HCT116 (cell line): ENCODE measurements at regions not wholly inside any gene's neighbourhood (a gene's known extent, or its start where the extent isn't known, plus 50 kb on each side); places are given as distances from the start of the nearest gene placed in this dataset.

Experiments used
- ATAC-seq: fragments of 200-7000 bp; cut with Tn5 transposase; 2 replicates; pipeline ENCODE4 v1.9.1; 2020; ENCODE audit warnings: mild to moderate bottlenecking, moderate library complexity
- BruUV-seq: library from RNA; stranded (reverse); fragments of 400-500 nt; replicated peaks from 2 replicates; lab custom pipeline; 2021; lab: Mats Ljungman, UMichigan
- CTCF ChIA-PET: fragments of 300-600 bp; sonication (Branson Sonifier 250); formaldehyde crosslinking; loops from one replicate; lab custom pipeline; 2021; ENCODE audit warnings: antibody characterized with exemption; lab: Charles Lee
- POLR2A ChIA-PET: fragments of 300-600, 350-600 bp; sonication (Branson Sonifier 250); formaldehyde crosslinking; loops from one replicate; lab custom pipeline; 2021; ENCODE audit warnings: antibody characterized with exemption; lab: Charles Lee
- RAD21 ChIA-PET, 2 experiments: fragments of 300-600 bp; sonication (Branson Sonifier 250); formaldehyde crosslinking; loops; one replicate each; lab custom pipeline; 2023; ENCODE audit warnings: low total read pairs in 2 of 2; ENCODE audit not compliant: uncharacterized antibody in 2 of 2, unreplicated experiment in 2 of 2, low non-redundant PET in 1 of 2; lab: Charles Lee
- DNase-seq: peaks from one replicate; pipeline ENCODE4 v3.0.0-alpha.2; 2010; ENCODE audit warnings: low read depth, low spot score
- H2AFZ ChIP-seq: fragments of 200-600 bp; shearing (Covaris generic), sonication (generic); 2 replicates; pipeline ENCODE4 v1.6.1; 2017; ENCODE audit warnings: low read depth, mixed run types, mixed read lengths, antibody characterized with exemption, low read length; ENCODE audit not compliant: poor library complexity, severe bottlenecking
- H3K27ac ChIP-seq: 2 replicates; pipeline ENCODE4 v1.5.1; 2012; ENCODE audit warnings: low read depth, low read length
- H3K27me3 ChIP-seq: fragments of 200-600 bp; sonication (generic); 2 replicates; pipeline ENCODE4 v1.6.1; 2016; ENCODE audit warnings: mixed run types, low read length, mixed read lengths; ENCODE audit not compliant: insufficient read depth
- H3K36me3 ChIP-seq, 2 experiments: fragments of 200-500 bp in 1 of 2; fragments of 200-600 bp in 1 of 2; sonication (Bioruptor generic) in 1 of 2; sonication (generic) in 1 of 2; 2 replicates each; pipeline versions ENCODE4 v1.5.1 to v1.6.1; 2014 to 2016; ENCODE audit warnings: low read length in 2 of 2, inconsistent platforms in 1 of 2, mixed read lengths in 1 of 2, mixed run types in 1 of 2; ENCODE audit not compliant: insufficient read depth in 2 of 2, control insufficient read depth in 1 of 2
- H3K4me1 ChIP-seq, 2 experiments: fragments of 200-600 bp in 1 of 2; sonication (generic) in 1 of 2; 2 replicates each; pipeline versions ENCODE4 v1.5.1 to v1.6.1; 2012 to 2017; ENCODE audit warnings: low read length in 2 of 2, inconsistent platforms in 1 of 2, mild to moderate bottlenecking in 1 of 2, mixed read lengths in 1 of 2, mixed run types in 1 of 2, moderate library complexity in 1 of 2; ENCODE audit not compliant: insufficient read depth in 2 of 2, control insufficient read depth in 1 of 2
- H3K4me2 ChIP-seq: fragments of 200-600 bp; sonication (generic); 2 replicates; pipeline ENCODE4 v1.6.1; 2017; ENCODE audit warnings: mixed run types, low read length, mixed read lengths
- H3K4me3 ChIP-seq, 2 experiments: fragments of 200-600 bp in 1 of 2; sonication (generic) in 1 of 2; replicated peaks in 1 of 2; 2 replicates each; pipeline ENCODE4 v1.5.1; 2011 to 2016; ENCODE audit warnings: low read length in 2 of 2, control low read depth in 1 of 2, low read depth in 1 of 2, mild to moderate bottlenecking in 1 of 2, mixed read lengths in 1 of 2, mixed run types in 1 of 2
- H3K79me2 ChIP-seq: fragments of 200-600 bp; sonication (generic); 2 replicates; pipeline ENCODE4 v1.6.1; 2017; ENCODE audit warnings: mild to moderate bottlenecking, mixed run types, low read length, moderate library complexity, mixed read lengths; ENCODE audit not compliant: insufficient read depth
- H3K9ac ChIP-seq: fragments of 200-600 bp; sonication (generic); 2 replicates; pipeline ENCODE4 v1.6.1; 2016; ENCODE audit warnings: low read length, mixed read lengths
- H3K9me2 ChIP-seq: fragments of 200-600 bp; sonication (generic), shearing (Covaris generic); 2 replicates; pipeline ENCODE4 v1.6.1; 2017; ENCODE audit warnings: mixed run types, mild to moderate bottlenecking, moderate library complexity; ENCODE audit not compliant: insufficient read depth
- H3K9me3 ChIP-seq, 2 experiments: fragments of 200-500 bp in 1 of 2; fragments of 200-600 bp in 1 of 2; sonication (Bioruptor generic) in 1 of 2; sonication (generic) in 1 of 2; 2 replicates each; pipeline ENCODE4 v1.6.1; 2014 to 2017; ENCODE audit warnings: low read length in 2 of 2, mixed read lengths in 2 of 2, inconsistent platforms in 1 of 2, low read depth in 1 of 2, mild to moderate bottlenecking in 1 of 2, mixed run types in 1 of 2, moderate library complexity in 1 of 2; ENCODE audit not compliant: control insufficient read depth in 1 of 2, insufficient read depth in 1 of 2
- H4K20me1 ChIP-seq: fragments of 200-600 bp; sonication (generic), shearing (Covaris generic); 2 replicates; pipeline ENCODE4 v1.6.1; 2017; ENCODE audit warnings: mixed run types, mild to moderate bottlenecking, moderate library complexity; ENCODE audit not compliant: insufficient read depth
- ATF3 ChIP-seq: IDR thresholded peaks from 2 replicates; pipeline ENCODE4 v1.6.1; 2012
- EGR1 ChIP-seq: IDR thresholded peaks from 2 replicates; pipeline ENCODE4 v1.6.1; 2012; ENCODE audit warnings: low read depth
- EZH2 ChIP-seq: fragments of 200-600 bp; sonication (generic); IDR thresholded peaks from 2 replicates; pipeline ENCODE4 v1.6.1; 2017; ENCODE audit warnings: antibody characterized with exemption, mixed run types
- RAD21 ChIP-seq: IDR thresholded peaks from 2 replicates; pipeline ENCODE4 v1.6.1; 2012; ENCODE audit warnings: low read depth, mild to moderate bottlenecking
- SIN3A ChIP-seq: IDR thresholded peaks from 2 replicates; pipeline ENCODE4 v1.6.1; 2012; ENCODE audit warnings: low read depth
- SP1 ChIP-seq: IDR thresholded peaks from 2 replicates; pipeline ENCODE4 v1.6.1; 2012; ENCODE audit warnings: low read depth
- TCF7L2 ChIP-seq: IDR thresholded peaks from 2 replicates; pipeline ENCODE4 v1.7.0; 2011; ENCODE audit warnings: borderline replicate concordance, inconsistent platforms; ENCODE audit not compliant: insufficient read depth, insufficient read length; ENCODE audit errors: extremely low read depth
- ZNF274 ChIP-seq: fragments of 200-500 bp; sonication (Bioruptor generic); IDR thresholded peaks from 2 replicates; pipeline ENCODE4 v1.6.1; 2014; ENCODE audit warnings: mild to moderate bottlenecking, low read depth, low read length, inconsistent platforms
- intact Hi-C: fragments of 100-400 bp; cut with micrococcal nuclease; formaldehyde crosslinking; loops from 2 replicates; pipeline ENCODE4 v1.10.0; 2022
- TF ChIP-seq, protein P1 (sequence below): IDR thresholded peaks from 2 replicates; pipeline ENCODE4 v1.6.1; 2012; ENCODE audit warnings: low read depth

DNA sequence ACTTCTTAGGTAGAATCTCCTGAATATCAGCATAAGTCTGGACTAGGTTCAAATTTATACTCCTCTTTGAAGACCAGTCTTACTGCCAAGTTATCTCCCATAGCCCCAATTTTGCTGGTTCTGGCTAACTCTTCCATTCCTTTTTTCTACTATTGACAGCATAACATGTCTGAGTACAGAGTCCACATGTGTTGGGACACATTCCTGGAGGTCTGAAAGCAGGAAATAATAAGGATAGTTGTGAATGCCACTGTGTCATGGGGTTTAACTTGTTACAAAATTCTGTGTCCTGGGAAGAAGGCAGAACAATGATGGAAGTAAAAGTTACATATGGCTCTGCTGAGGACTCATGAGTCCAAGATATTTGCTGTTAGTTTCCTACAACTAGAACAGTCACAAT, 57.4 kb upstream of the ZBTB20 start:
- TF ChIP-seq SP1 = no peak
- no peak for TF ChIP-seq ZNF274
- no peak for TF ChIP-seq TCF7L2
- no peak for TF ChIP-seq SIN3A
- TF ChIP-seq, protein P1, sequence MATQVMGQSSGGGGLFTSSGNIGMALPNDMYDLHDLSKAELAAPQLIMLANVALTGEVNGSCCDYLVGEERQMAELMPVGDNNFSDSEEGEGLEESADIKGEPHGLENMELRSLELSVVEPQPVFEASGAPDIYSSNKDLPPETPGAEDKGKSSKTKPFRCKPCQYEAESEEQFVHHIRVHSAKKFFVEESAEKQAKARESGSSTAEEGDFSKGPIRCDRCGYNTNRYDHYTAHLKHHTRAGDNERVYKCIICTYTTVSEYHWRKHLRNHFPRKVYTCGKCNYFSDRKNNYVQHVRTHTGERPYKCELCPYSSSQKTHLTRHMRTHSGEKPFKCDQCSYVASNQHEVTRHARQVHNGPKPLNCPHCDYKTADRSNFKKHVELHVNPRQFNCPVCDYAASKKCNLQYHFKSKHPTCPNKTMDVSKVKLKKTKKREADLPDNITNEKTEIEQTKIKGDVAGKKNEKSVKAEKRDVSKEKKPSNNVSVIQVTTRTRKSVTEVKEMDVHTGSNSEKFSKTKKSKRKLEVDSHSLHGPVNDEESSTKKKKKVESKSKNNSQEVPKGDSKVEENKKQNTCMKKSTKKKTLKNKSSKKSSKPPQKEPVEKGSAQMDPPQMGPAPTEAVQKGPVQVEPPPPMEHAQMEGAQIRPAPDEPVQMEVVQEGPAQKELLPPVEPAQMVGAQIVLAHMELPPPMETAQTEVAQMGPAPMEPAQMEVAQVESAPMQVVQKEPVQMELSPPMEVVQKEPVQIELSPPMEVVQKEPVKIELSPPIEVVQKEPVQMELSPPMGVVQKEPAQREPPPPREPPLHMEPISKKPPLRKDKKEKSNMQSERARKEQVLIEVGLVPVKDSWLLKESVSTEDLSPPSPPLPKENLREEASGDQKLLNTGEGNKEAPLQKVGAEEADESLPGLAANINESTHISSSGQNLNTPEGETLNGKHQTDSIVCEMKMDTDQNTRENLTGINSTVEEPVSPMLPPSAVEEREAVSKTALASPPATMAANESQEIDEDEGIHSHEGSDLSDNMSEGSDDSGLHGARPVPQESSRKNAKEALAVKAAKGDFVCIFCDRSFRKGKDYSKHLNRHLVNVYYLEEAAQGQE = no peak
- no peak for TF ChIP-seq ATF3
- TF ChIP-seq EGR1 = no peak
- no peak for TF ChIP-seq RAD21
- no peak for TF ChIP-seq EZH2
- TF ChIP-seq, all 23 proteins: peak for 0
- DNase-seq = no peak
- H3K27ac ChIP-seq = no peak overlapping the region
- intact Hi-C loops = no loop called here
- no peaks in the 10 kb centered on the region for H3K36me3 ChIP-seq
- H4K20me1 ChIP-seq = no peaks in the 10 kb centered on the region
- H3K4me3 ChIP-seq = no peak overlapping the region
- RAD21 ChIA-PET = no interaction called here
- no peaks in the 10 kb centered on the region for H3K79me2 ChIP-seq
- H3K27me3 ChIP-seq = no peaks in the 10 kb centered on the region
- no peak overlapping the region for H3K4me2 ChIP-seq
- no peaks in the 10 kb centered on the region for H3K9me3 ChIP-seq
- no peaks in the 10 kb centered on the region for H3K9me2 ChIP-seq
- no peaks in the 10 kb centered on the region for H3K4me1 ChIP-seq
- POLR2A ChIA-PET = no interaction called here
- no peak for ATAC-seq
- CTCF ChIA-PET = no interaction called here
- H2AFZ ChIP-seq = no peak overlapping the region
- H3K9ac ChIP-seq = no peak overlapping the region
- no TSS peak for BruUV-seq
